ENCODE measurements at regions not wholly inside any gene's neighbourhood (a gene's known extent, or its start where the extent isn't known, plus 50 kb on each side); places are given as distances from the start of the nearest gene placed in this dataset.
"Not testable (repeated sequence)": the region's sequence is repeated elsewhere in the genome, so short reads cannot be mapped to it uniquely, and the experiment has no call there.

DNA sequence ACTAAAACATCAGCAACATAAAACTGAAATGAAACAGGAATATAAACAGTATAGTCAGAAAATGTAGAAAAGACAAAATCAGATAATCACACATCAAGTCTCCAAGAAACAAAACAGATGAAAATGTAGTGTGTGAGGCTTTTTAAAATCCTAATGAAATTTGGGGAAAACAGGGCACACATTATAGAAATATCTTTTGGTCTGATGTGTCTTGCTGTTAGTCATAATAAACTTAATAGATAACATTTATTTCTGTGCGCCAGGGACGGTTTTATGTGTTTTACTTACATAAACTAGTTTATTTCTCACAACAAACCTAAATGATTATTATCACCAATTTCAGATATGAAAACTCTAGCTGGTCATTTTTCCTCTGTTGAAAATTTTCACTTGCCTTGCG is 293.9 kb upstream of the GATB start:
- peaks cover 19% of the 10 kb centered on the region for H3K9me3 Mint-ChIP-seq
- no peak overlapping the region for H3K4me3 Mint-ChIP-seq
- H3K27me3 Mint-ChIP-seq: no peaks in the 10 kb centered on the region
- H3K36me3 Mint-ChIP-seq (ENCODE audit: low read depth): peaks cover 2% of the 10 kb centered on the region
- H3K27ac Mint-ChIP-seq: no peak overlapping the region
- peaks cover 14% of the 10 kb centered on the region for H3K4me1 Mint-ChIP-seq (ENCODE audit: low read depth)
- DNase-seq: no peak

DNA sequence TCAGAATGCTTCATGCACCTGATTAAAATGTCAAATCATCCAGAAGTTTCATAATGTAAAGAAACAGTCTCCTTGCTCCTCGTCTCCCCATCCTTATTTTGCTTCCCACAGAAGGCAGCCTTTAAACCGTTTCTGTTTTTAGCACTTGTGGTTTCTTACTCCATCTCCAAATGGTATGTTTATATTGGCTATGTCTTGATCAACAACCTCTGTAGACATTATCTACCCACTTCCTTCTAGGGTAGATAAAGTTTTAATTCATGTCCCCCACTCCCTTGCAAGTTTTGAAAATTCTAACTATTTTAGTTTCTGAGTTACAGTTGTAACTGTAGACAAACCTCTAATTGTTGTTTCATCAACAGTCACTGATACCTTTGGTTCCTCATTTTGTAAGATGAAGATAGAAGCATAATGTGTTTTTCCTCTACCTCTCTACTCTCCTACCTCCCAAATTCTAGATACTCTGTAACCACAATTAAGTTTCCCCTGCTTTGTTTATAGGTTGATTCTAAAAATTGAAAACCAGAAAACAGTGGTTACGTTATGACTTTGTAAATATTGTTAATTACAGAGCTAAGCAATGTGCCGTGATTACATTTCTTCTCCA is 291.7 kb upstream of the GATB start:
- DNase-seq: no peak
- H3K27me3 Mint-ChIP-seq: no peaks in the 10 kb centered on the region
- H3K4me1 Mint-ChIP-seq (ENCODE audit: low read depth): peaks cover 14% of the 10 kb centered on the region
- peaks cover 12% of the 10 kb centered on the region for H3K9me3 Mint-ChIP-seq
- H3K4me3 Mint-ChIP-seq: no peak overlapping the region
- no peak overlapping the region for H3K27ac Mint-ChIP-seq
- peaks cover 2% of the 10 kb centered on the region for H3K36me3 Mint-ChIP-seq (ENCODE audit: low read depth)

DNA sequence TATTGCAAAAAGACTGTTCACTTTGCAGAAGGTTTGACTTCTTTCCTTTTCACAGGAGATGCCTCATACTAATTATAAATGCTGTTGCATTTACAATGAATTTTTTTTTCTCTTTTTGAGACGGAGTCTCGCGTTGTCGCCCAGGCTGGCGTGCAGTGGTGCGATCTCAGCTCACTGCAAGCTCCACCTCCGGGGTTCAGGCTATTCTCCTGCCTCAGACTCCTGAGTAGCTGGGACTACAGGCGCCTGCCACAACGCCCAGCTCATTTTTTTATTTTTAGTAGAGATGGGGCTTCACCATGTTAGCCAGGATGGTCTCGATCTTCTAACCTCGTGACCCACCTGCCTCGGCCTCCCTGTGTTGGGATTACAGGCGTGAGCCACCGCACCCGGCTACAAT is 290.5 kb upstream of the GATB start:
- not testable (repeated sequence) for H3K4me3 Mint-ChIP-seq; DNase-seq; H3K27me3 Mint-ChIP-seq; H3K9me3 Mint-ChIP-seq; H3K27ac Mint-ChIP-seq; H3K36me3 Mint-ChIP-seq (ENCODE audit: low read depth)
- peaks cover 14% of the 10 kb centered on the region for H3K4me1 Mint-ChIP-seq (ENCODE audit: low read depth)

DNA sequence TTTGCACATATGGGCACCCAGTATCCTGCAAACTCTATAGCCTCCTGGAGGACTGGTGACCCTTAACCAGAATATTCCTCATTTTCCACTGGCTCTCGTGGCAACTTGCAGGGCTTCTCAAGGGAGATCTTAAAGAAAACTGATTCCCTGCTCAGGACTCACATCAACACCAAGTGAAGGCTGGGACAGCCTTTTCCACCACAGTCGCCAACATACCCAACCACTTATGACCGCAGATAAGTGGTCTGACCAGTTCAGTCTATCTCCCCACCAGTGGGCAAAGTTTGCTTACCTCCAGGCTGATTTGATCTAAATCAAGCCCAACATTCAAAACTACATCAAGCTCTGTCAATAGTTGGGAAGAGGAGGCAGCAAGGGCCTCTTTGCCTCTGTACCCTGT is 289.3 kb upstream of the GATB start:
- Mint-ChIP-seq H3K9me3 (peaks cover 2% of the 10 kb centered on the region), H3K4me3 (no peak overlapping the region), H3K27ac (no peak overlapping the region), H3K27me3 (no peaks in the 10 kb centered on the region), H3K36me3 (ENCODE audit: low read depth) (no peaks in the 10 kb centered on the region), H3K4me1 (ENCODE audit: low read depth) (peaks cover 16% of the 10 kb centered on the region)
- no peak for DNase-seq

DNA sequence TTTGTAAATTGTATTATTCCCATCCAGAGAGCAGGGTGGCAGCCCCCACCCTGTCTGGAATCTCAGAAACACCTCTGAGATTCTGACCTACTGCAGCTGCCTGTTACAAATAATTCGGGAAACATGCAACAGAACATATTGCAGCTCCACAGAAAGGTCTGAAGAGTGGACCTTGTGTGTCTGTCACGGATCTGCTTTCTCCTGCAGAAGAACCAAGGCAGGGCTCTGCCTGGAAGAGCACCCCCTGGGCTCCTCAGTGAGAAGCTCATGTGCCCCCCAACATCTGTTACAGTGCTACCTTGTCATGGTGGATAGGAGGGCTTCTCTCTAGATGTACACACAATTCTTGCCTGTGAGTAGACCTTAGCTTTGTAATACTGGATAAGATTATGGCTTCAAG is 286.6 kb upstream of the GATB start:
- DNase-seq: no peak
- Mint-ChIP-seq H3K4me1 (ENCODE audit: low read depth) (peaks cover 7% of the 10 kb centered on the region), H3K36me3 (ENCODE audit: low read depth) (no peaks in the 10 kb centered on the region), H3K27me3 (no peaks in the 10 kb centered on the region), H3K9me3 (peaks cover 2% of the 10 kb centered on the region), H3K27ac (no peak overlapping the region), H3K4me3 (no peak overlapping the region)

DNA sequence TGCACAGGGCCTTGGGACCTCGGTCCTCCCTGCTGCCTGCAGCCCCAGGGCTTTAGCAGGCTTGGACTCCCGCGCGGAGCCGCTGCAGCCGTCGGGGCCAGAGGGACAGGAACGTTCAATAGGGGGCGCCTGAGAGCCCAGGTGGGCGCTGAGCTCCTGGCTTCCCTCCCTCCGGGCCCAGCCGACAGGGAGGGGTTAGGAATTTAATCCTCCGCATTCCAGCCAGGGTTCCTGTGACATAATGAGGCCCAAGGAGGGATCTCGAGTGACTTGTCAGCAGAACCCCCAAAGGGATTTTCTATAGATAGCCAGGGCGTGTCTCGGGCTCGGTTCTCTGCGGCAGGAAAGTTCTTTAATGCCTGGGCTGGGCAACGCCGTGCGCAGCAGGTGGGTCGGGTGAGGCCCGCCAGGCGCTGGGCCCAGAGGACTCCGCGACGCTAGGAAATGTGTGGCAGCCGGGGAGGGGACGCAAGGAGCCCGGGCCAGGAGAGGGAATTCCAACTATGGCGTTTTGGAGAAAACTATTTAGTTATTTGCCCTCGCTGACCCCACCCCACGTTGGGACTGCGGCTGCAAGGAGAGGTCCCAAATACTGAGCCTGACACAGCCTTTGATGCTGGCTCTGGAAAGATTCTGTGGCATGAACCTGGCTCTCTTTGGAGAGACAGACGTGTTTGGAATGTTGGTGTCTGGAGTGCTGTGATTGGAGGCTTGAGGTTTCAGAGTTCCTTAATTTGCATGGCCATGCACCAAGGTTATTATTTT is 285.2 kb upstream of the GATB start:
- peaks cover 2% of the 10 kb centered on the region for H3K4me1 Mint-ChIP-seq (ENCODE audit: low read depth)
- H3K4me3 Mint-ChIP-seq: no peak overlapping the region
- no peaks in the 10 kb centered on the region for H3K36me3 Mint-ChIP-seq (ENCODE audit: low read depth)
- H3K27ac Mint-ChIP-seq: no peak overlapping the region
- peaks cover 2% of the 10 kb centered on the region for H3K9me3 Mint-ChIP-seq
- DNase-seq: peak; percentile 53
- no peaks in the 10 kb centered on the region for H3K27me3 Mint-ChIP-seq

DNA sequence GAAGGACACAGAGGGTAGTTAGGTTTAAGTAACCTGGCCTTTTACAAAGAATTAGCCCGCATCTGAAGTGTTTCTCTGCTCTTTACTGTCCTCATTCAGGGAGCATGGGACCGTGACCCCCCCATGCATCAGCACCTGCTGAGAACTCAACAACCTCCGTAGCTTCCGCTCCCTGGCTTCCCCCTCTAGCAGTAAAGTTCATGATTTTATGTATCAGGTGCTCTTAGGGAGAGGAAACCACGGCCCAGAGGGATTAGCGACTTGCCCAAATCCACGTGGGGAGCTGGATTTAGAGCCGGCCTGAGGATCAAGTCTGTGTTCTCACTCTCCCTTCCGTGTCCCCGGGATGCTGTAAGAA is 284.6 kb upstream of the GATB start:
- Mint-ChIP-seq H3K9me3 (peaks cover 2% of the 10 kb centered on the region), H3K27me3 (no peaks in the 10 kb centered on the region), H3K4me1 (ENCODE audit: low read depth) (peaks cover 2% of the 10 kb centered on the region), H3K36me3 (ENCODE audit: low read depth) (no peaks in the 10 kb centered on the region), H3K4me3 (no peak overlapping the region), H3K27ac (no peak overlapping the region)
- no peak for DNase-seq

DNA sequence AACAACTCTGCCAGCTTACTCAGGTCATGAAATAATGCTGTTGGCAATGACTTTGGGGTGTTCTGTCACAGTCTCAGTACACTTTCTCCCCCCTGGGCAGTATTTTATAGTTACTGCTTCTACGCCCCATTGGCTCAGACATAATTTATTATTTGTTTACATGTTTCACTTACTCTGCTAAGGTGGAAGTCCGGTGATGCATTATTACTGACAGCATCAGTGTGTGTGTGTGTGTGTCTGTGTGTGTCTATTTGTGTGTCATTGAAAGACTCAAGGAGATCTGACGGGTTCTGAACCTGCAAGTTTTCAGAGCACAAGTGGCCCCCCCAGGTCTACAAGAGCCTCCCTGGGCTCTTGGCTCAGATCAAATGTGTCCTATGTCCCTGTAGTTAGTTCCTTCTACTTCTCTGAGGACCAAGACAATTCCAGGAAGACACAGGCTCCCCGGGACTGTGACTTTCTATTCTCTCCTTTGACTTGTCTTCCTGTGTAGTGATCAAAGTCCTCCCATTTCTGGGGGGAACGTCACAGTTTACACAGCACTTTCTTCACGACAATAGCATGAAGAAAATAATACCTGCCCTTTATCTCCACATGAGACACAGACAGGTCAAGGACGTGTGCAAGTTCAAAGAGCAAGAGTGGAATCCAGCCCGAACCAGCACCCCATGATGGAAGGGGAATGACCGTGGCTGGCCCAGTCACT is 283.7 kb upstream of the GATB start:
- DNase-seq: no peak
- no peaks in the 10 kb centered on the region for H3K36me3 Mint-ChIP-seq (ENCODE audit: low read depth)
- peaks cover 2% of the 10 kb centered on the region for H3K4me1 Mint-ChIP-seq (ENCODE audit: low read depth)
- H3K4me3 Mint-ChIP-seq: no peak overlapping the region
- no peak overlapping the region for H3K27ac Mint-ChIP-seq
- H3K9me3 Mint-ChIP-seq: peaks cover 2% of the 10 kb centered on the region
- no peaks in the 10 kb centered on the region for H3K27me3 Mint-ChIP-seq

DNA sequence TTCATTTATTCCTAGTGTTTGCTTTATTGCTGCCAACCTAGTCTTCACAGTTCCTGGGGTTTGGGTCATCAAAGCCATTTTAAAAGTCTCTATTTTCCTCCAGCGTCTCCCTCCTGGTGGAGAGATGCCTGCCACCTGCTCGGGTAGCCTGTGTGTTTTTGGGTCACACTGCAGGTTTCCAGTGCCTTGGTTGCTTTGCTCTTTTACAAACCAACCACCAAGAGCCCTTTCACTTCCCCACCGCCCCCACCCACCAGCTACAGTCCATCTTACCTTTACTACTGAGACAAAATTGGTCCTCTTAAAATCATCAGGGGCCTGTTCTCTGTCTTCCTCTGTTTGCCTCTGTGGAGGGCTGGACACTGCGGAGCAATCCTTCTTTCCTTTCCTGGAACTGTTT is 280.5 kb upstream of the GATB start:
- DNase-seq: no peak
- no peak overlapping the region for H3K4me3 Mint-ChIP-seq
- H3K9me3 Mint-ChIP-seq: no peaks in the 10 kb centered on the region
- peaks cover 3% of the 10 kb centered on the region for H3K4me1 Mint-ChIP-seq (ENCODE audit: low read depth)
- H3K27ac Mint-ChIP-seq: no peak overlapping the region
- H3K36me3 Mint-ChIP-seq (ENCODE audit: low read depth): no peaks in the 10 kb centered on the region
- no peaks in the 10 kb centered on the region for H3K27me3 Mint-ChIP-seq

DNA sequence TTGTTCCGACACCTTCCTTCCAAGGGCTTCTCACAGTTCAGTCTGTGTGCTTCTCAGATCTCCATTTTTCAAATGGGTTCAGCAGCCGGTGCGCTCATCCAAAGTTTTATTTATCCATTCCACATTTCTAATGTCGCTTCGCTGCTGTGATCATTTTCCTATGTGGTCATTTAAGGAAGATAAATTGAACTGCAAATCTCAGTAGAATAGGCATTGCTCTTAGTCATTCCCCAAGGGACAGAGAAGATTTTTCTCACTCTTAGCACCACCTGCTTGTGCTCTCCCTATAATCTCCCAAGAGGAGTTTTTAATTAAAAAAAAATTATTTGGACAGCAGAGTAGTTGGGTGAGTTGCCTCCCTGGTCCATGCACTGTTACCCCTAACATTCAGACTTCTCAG is 278.9 kb upstream of the GATB start:
- Mint-ChIP-seq H3K4me3 (no peak overlapping the region), H3K36me3 (ENCODE audit: low read depth) (no peaks in the 10 kb centered on the region), H3K27me3 (no peaks in the 10 kb centered on the region), H3K4me1 (ENCODE audit: low read depth) (peaks cover 3% of the 10 kb centered on the region), H3K27ac (no peak overlapping the region), H3K9me3 (no peaks in the 10 kb centered on the region)
- DNase-seq: no peak

DNA sequence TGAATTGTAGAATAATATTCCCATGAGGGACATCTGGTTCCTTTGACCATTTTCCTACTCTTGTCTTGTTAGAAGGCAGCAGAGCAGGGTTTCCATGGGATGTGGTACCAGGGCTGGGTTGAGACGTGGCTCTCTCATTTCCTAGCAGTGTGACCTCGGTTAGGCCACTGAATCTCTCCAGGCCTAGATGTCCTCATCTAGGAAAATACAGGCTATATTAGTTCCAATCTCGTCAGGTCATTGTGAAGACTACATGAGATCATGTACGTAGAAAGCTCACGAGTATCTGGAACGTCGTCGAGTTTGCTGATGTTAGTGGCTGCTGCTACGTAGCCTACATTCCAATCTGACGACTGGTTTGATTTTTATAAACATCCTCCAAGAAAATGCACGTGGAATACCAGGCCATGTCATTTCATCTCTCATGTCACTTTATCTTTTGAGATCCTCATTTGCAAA is 278.2 kb upstream of the GATB start:
- Mint-ChIP-seq H3K27ac (no peak overlapping the region), H3K4me1 (ENCODE audit: low read depth) (peaks cover 3% of the 10 kb centered on the region), H3K27me3 (no peaks in the 10 kb centered on the region), H3K4me3 (no peak overlapping the region), H3K9me3 (no peaks in the 10 kb centered on the region), H3K36me3 (ENCODE audit: low read depth) (no peaks in the 10 kb centered on the region)
- no peak for DNase-seq

DNA sequence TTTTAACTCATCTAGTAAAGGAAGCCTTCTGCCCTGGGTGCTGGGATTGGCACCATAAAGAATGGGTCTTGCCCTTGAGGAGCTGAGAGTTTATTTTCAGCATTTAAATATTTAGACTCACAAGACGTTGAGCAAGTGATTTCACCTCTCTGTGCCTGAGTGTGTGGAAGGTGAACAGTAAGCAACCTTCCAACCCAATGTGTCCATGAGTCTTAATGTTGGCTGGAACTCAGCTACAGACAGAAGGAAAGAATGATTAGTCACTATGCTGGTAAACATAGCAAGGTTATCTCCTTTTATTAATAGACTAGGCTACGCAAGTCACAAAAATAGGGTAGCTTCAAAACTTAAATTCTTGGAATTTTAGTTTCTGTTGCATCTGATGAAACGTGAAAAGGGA is 277.4 kb upstream of the GATB start:
- Mint-ChIP-seq H3K27me3 (no peaks in the 10 kb centered on the region), H3K36me3 (ENCODE audit: low read depth) (no peaks in the 10 kb centered on the region), H3K9me3 (no peaks in the 10 kb centered on the region), H3K27ac (no peak overlapping the region), H3K4me1 (ENCODE audit: low read depth) (peaks cover 3% of the 10 kb centered on the region), H3K4me3 (no peak overlapping the region)
- no peak for DNase-seq

DNA sequence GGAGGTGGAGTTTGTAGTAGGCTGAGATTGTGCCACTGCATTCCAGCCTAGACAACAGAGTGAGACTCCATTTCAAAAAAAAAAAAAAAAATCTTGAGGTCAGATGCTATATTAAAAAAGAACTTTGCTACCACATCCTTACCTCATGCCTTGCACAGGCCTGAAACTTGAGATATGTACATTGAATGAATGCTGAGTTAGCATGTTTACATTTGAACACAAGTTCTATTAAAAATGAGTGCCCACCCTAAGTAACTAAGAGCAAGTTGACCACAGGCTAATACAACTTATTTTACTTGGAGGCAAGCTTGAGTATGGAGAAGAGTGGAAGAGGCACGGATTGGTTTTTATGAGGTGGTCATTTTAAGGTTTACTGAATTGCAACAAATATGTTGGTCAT is 276.6 kb upstream of the GATB start:
- Mint-ChIP-seq H3K27me3 (no peaks in the 10 kb centered on the region), H3K4me1 (ENCODE audit: low read depth) (peaks cover 3% of the 10 kb centered on the region), H3K36me3 (ENCODE audit: low read depth) (no peaks in the 10 kb centered on the region), H3K4me3 (no peak overlapping the region), H3K27ac (no peak overlapping the region), H3K9me3 (no peaks in the 10 kb centered on the region)
- no peak for DNase-seq

DNA sequence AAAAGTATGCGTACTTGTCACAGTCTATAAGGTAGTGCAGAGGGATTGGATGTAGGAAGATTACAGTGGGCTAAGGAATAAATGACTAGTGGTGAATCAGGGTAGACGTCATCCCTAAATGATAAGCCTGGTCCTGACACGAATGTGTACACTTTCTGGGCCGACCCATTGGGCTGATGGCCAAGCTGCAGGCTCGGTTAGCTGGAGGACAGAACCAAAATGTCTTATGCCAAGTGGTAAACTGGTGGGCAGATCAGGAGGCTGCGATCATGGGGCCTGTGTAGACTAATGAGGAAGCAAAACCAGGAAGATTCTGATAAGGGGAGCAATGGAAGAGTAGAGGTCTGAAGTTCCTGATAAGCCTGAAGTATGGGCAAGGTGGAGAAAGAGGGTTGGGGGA is 272.8 kb upstream of the GATB start:
- no peak for DNase-seq
- H3K36me3 Mint-ChIP-seq (ENCODE audit: low read depth): no peaks in the 10 kb centered on the region
- peaks cover 3% of the 10 kb centered on the region for H3K4me1 Mint-ChIP-seq (ENCODE audit: low read depth)
- H3K9me3 Mint-ChIP-seq: no peaks in the 10 kb centered on the region
- no peak overlapping the region for H3K4me3 Mint-ChIP-seq
- no peaks in the 10 kb centered on the region for H3K27me3 Mint-ChIP-seq
- no peak overlapping the region for H3K27ac Mint-ChIP-seq

DNA sequence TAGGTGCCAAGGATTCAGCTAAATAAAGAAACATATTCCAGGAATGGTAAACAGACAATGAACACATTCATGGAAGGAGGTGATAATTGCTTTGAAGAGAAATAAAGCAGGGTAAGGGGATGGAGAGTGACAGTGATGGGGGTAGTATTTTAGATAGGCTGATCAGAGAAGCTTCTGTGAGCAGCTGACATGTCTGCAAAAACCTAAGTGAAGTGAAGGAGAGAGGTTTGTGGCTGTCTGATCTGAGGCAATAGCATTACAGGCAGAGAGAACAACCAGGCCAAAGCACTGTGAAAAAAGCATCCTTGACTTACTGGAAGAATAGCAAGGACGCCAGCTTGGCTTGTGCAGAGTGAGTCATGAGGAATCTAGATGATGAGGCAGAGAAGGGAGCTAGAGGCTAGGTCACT is 271.9 kb upstream of the GATB start:
- peaks cover 3% of the 10 kb centered on the region for H3K4me1 Mint-ChIP-seq (ENCODE audit: low read depth)
- no peaks in the 10 kb centered on the region for H3K27me3 Mint-ChIP-seq
- no peak for DNase-seq
- H3K4me3 Mint-ChIP-seq: no peak overlapping the region
- no peaks in the 10 kb centered on the region for H3K9me3 Mint-ChIP-seq
- H3K27ac Mint-ChIP-seq: no peak overlapping the region
- no peaks in the 10 kb centered on the region for H3K36me3 Mint-ChIP-seq (ENCODE audit: low read depth)
